Right lobe of liver (tissue), 4 donors: ENCODE measurements at regions not wholly inside any gene's neighbourhood (a gene's known extent, or its start where the extent isn't known, plus 50 kb on each side); places are given as distances from the start of the nearest gene placed in this dataset.

ENCODE experiments used
- POLR2A ChIP-seq: fragments of 450-650 bp; IDR thresholded peaks from one replicate; pipeline ENCODE4 v1.6.1; 2017; ENCODE audit warnings: antibody characterized with exemption, mild to moderate bottlenecking
- TF ChIP-seq, protein P1 (sequence below), 4 donors: fragments of 200-600 bp in 3 of 4; fragments of 450-650 bp in 1 of 4; IDR thresholded peaks; one replicate each; pipeline versions ENCODE4 v1.5.1 to v1.8.0; 2016 to 2022; ENCODE audit warnings: antibody characterized with exemption in 4 of 4, mild to moderate bottlenecking in 2 of 4
- donor health status: DM: no; HTN: no; CAD: no.
- donor health status: DM: no; HTN: no; CAD: no.
- donor health status: DM: no; HTN: yes; CAD: no.

DNA sequence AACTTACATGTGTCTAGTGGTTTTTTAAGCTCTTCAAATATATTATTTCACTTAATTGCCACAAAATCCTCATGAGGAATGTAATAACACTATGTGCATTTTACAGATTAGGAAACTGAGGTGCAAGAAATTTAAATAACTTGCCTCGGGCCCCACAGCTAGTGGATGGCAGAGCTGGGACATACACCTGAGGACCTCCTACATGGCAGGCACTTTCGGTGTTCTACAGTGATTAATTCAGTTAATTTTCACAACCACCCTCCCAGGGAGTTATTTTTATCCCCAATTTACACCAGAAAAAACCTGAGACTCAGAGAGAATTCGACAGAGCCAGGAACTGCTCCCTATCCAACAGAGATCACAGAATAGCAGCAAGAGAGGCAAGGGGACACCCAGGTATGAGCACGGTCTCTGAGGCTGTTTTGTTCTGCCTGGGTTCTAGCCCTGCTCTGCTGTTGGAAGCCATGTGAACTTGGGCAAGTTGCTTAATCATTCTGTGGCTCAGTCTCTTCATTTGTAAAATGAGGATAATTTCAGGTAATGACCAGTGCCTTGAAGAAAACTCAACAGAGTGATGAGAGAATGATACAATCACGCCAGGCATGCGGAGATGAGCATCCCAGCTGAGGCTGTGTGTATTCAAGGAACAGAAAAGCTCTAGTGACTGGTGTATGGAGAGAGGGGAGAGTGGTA lies 82.3 kb downstream of the MYCN start:
- TF ChIP-seq, protein P1, sequence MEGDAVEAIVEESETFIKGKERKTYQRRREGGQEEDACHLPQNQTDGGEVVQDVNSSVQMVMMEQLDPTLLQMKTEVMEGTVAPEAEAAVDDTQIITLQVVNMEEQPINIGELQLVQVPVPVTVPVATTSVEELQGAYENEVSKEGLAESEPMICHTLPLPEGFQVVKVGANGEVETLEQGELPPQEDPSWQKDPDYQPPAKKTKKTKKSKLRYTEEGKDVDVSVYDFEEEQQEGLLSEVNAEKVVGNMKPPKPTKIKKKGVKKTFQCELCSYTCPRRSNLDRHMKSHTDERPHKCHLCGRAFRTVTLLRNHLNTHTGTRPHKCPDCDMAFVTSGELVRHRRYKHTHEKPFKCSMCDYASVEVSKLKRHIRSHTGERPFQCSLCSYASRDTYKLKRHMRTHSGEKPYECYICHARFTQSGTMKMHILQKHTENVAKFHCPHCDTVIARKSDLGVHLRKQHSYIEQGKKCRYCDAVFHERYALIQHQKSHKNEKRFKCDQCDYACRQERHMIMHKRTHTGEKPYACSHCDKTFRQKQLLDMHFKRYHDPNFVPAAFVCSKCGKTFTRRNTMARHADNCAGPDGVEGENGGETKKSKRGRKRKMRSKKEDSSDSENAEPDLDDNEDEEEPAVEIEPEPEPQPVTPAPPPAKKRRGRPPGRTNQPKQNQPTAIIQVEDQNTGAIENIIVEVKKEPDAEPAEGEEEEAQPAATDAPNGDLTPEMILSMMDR (IDR thresholded peaks at IDR 0.05): no peak
- TF ChIP-seq POLR2A: no peak
